GOT3 (cell line): ENCODE measurements at regions not wholly inside any gene's neighbourhood (a gene's known extent, or its start where the extent isn't known, plus 50 kb on each side); places are given as distances from the start of the nearest gene placed in this dataset.

ENCODE experiments used
- DNase-seq: peaks from one replicate; lab custom pipeline; 2025; ENCODE audit warnings: mixed read lengths; lab: John Stamatoyannopoulos, UW

DNA sequence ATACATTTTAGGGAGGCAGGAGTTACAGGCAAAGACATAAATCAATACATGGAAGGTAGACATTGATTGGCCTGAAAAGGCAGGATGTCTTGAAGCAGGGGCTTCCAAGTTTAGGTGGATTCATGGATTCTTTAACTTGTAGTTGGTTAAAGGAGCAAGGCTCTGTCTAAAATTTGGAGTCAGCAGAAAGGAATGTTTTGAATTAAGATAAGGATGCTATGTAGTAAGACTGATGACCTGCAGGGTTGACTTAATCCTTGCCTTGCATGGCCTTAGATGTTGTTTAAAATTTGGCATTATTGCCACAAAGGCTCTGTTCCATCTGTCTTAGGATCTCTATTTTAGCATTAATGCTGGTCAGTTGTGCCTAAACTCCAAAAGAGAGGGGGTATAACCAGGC, 171.3 kb downstream of the C5orf15 start:
- no peak for DNase-seq

GRCh38 chr5:133796186-133796585, 172.2 kb downstream of the C5orf15 start:
- no peak for DNase-seq

- DNase-seq = no peak
Observed at GRCh38 chr5:133794771-133795415, 173.5 kb downstream of the C5orf15 start.

- no peak for DNase-seq
Observed at GRCh38 chr5:133793756-133794465, 174.5 kb downstream of the C5orf15 start.

GRCh38 chr5:133792655-133793054, 175.8 kb downstream of the C5orf15 start:
- DNase-seq = no peak

- no peak for DNase-seq
Observed at GRCh38 chr5:133792024-133792423, 176.4 kb downstream of the C5orf15 start.

DNA sequence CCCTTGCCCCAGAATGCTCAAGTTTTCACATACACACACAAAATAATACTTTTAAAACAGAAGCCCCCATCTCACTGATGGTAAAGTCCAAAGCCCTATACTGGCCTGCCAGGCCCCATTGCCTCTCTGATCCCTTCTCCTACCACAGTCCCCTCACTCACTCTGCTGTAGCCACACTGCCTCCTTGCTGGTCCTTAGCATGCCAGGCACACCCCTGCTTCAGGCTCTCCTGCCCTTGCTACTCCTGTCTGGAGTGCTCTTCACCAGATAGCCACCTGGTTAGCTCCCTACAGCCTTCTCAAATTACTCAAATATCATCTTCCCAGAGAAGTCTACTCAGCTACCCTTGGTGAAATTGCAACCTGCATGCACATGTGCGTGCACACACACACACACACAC, 177.5 kb downstream of the C5orf15 start:
- no peak for DNase-seq

- DNase-seq = no peak
Observed at GRCh38 chr5:133789428-133789827, 177.1 kb upstream of the FSTL4 start.

DNA sequence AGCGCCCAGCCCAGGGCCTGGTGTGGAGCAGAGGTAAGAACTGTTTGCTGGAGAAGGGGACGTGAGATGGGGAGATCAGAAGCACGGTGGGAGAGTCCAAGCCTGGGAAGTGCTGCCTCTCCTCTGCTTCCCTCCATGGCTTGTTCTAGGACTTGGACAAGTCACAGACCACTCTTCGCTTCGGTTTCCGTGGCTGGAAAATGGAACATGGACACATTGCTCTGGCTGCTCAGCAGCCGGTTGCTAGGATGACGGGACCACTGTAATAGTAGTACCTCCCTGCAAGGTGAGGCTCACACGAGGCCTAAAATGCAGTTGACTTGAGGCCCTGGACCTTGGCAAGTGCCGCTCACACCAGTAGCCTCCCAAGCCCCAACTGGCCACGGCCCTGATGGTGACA, 175.8 kb upstream of the FSTL4 start:
- no peak for DNase-seq

- no peak for DNase-seq
Observed at GRCh38 chr5:133786420-133786819, 174.1 kb upstream of the FSTL4 start.

DNA sequence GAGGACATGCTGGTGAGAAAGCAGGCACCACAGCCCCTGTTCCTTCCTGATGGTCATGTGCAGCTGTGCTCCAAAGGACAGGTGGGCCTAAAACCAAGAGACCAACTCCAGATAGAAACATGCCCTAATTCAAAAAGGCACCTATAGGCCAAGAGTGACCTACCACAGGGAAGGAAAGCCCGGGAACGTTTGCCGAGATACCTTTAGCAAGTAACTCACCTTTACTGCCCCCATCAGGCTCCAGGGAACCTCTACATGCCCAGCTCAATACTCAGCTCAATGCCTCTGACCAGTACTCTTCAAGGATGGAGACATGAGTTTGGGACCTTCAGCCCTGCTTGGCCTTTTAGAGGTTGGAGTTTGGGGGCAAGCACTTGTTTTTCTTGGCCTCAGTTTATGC, 172.8 kb upstream of the FSTL4 start:
- no peak for DNase-seq

DNA sequence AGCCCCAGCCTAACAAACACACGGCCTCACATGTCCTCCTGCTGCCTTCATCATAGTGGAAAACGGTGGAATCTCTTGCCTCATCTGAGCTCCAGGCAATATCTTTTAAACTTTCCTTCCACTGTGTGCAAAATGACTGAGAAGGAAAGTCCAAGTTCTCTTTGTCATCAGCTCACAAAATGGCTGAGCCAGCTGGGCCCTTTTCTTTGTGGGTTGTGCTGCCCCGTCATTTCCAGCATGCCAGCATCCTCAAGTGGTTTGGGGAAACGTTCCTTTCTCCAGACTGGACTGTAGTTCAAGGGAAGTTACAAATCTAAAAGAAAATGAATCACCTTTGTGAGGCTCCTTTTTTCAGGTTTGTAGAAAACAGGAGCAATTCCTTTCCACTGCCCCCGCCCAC, 171.1 kb upstream of the FSTL4 start:
- no peak for DNase-seq

DNA sequence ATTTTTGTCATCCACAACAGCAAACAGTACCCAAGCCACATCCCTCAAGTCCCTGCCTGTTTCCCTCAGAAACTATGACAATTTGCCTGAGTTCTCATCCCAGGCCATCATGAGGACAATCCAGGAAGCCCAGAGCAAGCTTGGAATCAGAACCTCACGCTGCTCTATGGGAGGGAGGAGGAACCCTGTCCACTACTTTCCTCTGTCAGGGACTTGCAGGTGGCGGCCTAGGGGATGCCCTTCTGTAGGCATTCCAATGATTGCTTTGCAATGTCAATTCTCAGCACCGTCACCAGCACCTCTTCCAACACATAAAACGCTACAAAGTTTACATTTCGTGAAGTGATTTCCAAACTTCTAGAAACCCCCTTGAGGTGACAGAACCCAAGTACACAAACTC, 170.4 kb upstream of the FSTL4 start:
- no peak for DNase-seq

GRCh38 chr5:133781436-133782225, 169.3 kb upstream of the FSTL4 start:
- no peak for DNase-seq

GRCh38 chr5:133780619-133781280, 168.4 kb upstream of the FSTL4 start:
- DNase-seq = no peak

DNA sequence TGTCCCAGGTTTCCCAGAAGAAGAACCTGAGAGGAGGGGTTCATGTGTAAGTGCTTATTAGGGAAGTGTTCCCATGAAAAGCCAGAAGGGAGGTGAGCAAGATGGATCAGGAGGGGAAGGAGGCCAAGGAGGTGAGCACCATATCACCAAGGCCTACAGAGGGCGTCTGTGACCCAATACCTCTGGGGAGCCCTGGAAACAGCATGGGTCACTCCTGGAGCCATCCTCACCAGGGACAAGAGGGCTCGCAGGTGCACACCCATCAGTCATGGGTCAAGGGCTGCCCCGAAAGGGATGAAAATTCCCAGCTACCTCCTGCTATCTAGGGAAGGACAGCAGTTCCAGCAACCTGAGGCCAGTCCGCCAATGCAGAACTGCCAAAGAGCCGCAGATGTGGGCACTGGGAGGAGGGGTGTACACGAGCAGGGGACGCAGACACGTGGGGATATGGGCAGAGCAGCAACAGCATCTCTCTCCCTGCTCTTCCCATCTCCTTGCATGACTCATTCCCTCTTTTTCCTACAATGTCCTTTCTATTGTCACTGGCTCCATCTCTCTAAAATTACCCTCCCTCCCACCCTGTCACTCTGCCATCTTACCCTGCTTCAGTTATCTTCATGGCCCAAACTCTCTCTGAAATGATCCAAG, 167.6 kb upstream of the FSTL4 start:
- DNase-seq = no peak

DNA sequence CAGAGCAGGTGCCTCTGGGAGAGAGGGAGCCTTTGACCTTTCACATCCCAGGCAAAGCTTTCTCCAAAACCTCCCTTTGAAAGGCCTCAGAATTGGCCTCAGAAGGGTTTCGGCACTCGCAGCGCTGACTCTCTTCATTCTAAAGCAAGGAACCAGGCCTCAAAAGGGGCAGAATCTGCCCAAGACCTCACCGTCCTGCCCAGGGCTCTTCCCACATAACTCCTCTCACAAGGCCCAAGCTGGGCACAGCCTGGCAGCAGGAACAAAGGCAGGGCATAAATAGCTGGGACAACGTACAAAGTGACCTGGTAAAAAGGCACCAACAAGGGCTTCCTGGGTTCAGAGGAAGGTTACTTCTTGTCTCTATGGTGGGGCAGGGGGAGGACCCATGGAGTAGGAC, 166.3 kb upstream of the FSTL4 start:
- no peak for DNase-seq

DNA sequence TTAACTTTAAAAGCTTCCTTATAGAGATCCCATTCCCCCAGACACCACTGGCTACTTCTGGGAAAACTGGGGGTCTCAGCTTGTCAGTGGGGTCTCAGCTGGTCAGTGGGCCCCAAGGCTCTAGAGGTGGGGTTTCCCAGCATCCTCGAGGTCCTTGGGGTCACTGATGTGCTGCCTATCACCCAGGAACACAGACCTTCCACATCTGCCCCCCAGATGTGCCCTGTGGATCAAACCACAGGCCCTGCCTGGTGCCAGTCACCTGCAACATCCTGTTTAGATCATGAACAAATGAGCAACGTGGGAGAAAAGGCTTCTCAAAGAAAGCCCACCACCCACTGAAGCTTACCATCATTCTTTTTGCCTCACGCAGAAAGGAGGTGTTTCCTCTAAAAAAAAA, 165.6 kb upstream of the FSTL4 start:
- no peak for DNase-seq

- no peak for DNase-seq
Observed at GRCh38 chr5:133775584-133776304, 163.4 kb upstream of the FSTL4 start.

DNA sequence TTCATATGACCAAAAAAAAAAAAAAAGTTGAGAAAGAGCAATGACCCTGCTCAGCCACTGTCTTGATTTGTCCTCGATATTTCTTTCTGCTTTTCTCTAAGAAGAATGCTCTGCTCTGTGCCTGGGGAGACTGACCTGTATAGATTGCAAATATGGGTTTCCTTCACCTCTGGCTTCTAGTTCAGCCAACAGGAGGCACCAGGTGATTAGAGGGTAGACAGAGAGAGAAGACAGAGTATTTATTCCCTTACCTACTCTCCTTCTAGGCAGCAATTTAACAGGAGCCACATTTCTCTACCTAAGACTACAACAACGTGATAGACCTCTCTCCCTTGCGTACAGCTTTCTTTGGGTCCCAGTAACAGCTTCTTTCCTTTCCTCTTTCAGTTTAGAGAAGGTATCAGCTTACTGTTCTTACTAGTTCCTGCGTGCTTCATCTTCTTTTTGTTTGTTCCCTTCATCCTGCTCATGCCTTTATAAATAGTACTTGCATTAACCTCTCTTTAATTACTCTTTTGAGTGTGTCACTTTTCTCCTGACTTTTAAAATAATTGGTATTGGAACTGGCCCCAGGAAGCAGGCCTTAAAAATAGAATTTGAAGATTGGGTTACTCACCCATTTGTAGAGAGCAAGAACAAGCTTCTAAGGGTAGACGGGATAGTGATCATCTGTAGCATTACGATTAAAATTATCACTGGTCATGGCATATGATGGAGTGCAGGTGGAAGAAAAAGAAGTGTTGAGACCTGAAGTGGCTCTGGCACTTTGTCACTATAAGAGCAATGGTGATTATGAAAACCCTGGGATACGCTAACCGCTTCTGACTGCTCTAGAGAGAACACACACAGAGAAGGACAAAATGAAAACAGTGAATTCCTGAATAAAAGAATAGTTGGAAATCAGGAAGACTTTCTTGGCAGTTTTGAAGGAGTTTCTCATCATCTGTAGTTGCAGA, 161.2 kb upstream of the FSTL4 start:
- no peak for DNase-seq
